Activated T-helper 17 cell treated with anti-CD3 and anti-CD28 coated beads, Interleukin-2, amount 50 U/mL, for 72 hours (primary cell): ENCODE measurements at regions not wholly inside any gene's neighbourhood (a gene's known extent, or its start where the extent isn't known, plus 50 kb on each side); places are given as distances from the start of the nearest gene placed in this dataset.
A peak's percentile ranks its signal among the peaks of the same experiment; 100 is the strongest.

ENCODE experiments used
- ATAC-seq: fragments of 150-1000 bp; cut with Tn5 transposase; replicated peaks from 2 replicates; pipeline ENCODE4 v1.10.0; 2021; ENCODE audit warnings: mild to moderate bottlenecking, moderate library complexity
- H3K27ac Mint-ChIP-seq: one replicate; pipeline ENCODE4 v1.8.0; 2022; ENCODE audit warnings: mixed read lengths
- H3K27me3 Mint-ChIP-seq: one replicate; pipeline ENCODE4 v1.8.0; 2022; ENCODE audit warnings: mixed read lengths
- H3K36me3 Mint-ChIP-seq: one replicate; pipeline ENCODE4 v1.8.0; 2022; ENCODE audit warnings: low read depth, mild to moderate bottlenecking, mixed read lengths
- H3K4me1 Mint-ChIP-seq: one replicate; pipeline ENCODE4 v1.8.0; 2022; ENCODE audit warnings: mixed read lengths
- H3K4me3 Mint-ChIP-seq: one replicate; pipeline ENCODE4 v1.8.0; 2022; ENCODE audit warnings: mild to moderate bottlenecking, mixed read lengths
- H3K9me3 Mint-ChIP-seq: one replicate; pipeline ENCODE4 v1.8.0; 2022; ENCODE audit warnings: mixed read lengths

GRCh38 chrX:57848857-57849256 is 61.4 kb downstream of the ZXDA start:
- no peaks in the 10 kb centered on the region for H3K4me1 Mint-ChIP-seq
- no peak for ATAC-seq
- no peaks in the 10 kb centered on the region for H3K27me3 Mint-ChIP-seq
- H3K36me3 Mint-ChIP-seq, result no peaks in the 10 kb centered on the region
- peaks cover 14% of the 10 kb centered on the region for H3K9me3 Mint-ChIP-seq
- H3K4me3 Mint-ChIP-seq, result no peak overlapping the region
- no peak overlapping the region for H3K27ac Mint-ChIP-seq

DNA sequence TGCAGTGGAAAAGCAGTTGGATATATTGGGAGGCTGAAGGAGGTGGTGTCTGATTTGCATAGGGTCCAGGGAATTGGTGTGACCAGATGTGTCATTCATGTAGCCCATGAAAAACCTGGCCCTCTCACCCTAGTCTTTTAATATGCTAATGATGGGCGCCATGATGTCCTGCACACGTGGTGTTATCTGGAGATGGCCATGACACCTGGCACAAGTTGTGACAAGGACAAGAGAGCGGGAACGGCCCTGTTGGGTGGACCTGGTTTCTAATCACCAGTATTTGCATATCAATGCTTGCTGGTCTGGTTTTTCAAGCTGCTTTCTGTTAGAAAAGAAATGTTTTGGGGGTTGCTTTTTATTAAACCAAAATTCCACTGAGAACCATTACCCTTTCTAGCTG is 87.4 kb downstream of the ZXDA start:
- Mint-ChIP-seq H3K36me3 (no peaks in the 10 kb centered on the region), H3K27ac (no peak overlapping the region), H3K9me3 (no peaks in the 10 kb centered on the region), H3K4me3 (no peak overlapping the region), H3K4me1 (peaks cover 5% of the 10 kb centered on the region), H3K27me3 (peaks cover 3% of the 10 kb centered on the region)
- ATAC-seq, result no peak

DNA sequence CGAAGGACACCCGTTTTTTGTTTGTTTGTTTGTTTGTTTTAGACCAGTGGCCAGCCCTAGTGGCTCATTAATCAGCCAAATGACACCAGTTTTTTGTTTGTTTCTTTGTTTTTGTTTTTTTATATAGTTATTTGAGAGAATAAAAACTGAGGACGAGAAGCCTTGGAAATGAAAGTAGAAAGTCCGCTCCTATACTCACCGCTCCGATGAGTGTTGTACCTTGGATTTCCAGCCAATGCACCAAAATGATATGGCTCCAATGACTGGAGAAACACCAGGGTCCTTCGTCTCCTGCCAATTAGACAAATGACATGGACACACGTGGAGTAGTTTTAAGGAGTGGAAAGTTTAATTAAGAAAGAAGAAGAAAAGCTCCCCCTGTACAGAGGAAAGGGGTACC is 87.9 kb downstream of the ZXDA start:
- Mint-ChIP-seq H3K27me3 (peaks cover 3% of the 10 kb centered on the region), H3K4me3 (no peak overlapping the region), H3K9me3 (no peaks in the 10 kb centered on the region), H3K4me1 (peaks cover 5% of the 10 kb centered on the region), H3K27ac (no peak overlapping the region), H3K36me3 (no peaks in the 10 kb centered on the region)
- ATAC-seq, result no peak

DNA sequence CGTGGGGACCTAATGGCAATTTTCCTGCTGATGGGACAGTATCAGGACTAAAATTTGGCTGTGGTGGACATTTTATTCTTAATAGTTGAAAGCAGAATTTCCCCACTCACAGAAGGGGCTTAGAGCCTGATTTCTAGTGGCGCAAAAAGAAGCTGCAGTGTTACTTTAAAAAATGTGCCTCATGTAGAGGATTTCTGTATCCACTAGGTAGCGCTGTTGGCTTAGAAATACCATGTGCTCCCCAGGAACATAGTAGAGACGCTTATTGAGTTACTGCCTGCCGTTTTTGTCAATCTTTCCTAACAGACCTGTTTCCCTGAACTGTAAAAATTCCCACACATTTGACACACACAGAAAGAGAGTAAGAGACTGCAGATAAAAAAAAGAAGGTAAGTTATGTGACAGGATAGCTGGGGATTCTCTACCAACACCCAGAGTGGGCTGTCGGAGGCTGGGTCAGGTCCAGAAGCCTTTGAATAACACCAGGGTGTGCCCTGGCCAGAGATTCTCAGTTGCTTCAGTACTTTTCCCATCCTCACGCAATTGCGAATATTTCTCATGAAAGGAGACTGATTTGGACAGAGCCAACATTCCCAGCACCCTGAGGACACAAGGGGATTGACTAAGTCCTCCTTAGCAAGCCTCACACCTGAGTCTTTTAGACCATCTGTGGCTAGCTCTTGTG is 88.4 kb downstream of the ZXDA start:
- H3K27ac Mint-ChIP-seq, result no peak overlapping the region
- peak; percentile 45 for ATAC-seq
- H3K9me3 Mint-ChIP-seq, result no peaks in the 10 kb centered on the region
- H3K36me3 Mint-ChIP-seq, result no peaks in the 10 kb centered on the region
- H3K27me3 Mint-ChIP-seq, result peaks cover 3% of the 10 kb centered on the region
- peaks cover 5% of the 10 kb centered on the region for H3K4me1 Mint-ChIP-seq
- H3K4me3 Mint-ChIP-seq, result peak overlapping the region; percentile 21

DNA sequence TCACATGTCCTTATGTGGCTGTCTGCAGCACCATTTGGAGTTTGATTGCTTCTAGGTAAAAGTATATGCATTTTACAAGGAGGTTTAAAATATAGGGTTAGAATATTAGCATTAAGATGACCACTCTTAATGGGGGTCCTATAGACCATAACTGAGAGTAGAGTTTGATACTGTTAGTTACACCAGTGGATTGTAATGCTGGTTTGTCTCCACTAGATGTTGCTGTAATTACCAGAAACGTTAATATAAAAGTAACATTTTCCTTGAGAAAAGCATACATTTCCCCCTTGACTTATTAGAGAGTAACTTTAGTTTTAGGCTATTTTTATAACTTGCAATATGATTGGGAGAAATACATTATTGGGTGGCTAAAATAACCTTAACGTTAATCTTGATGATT is 93.0 kb downstream of the ZXDA start:
- Mint-ChIP-seq H3K4me3 (no peak overlapping the region), H3K9me3 (no peaks in the 10 kb centered on the region), H3K4me1 (peaks cover 5% of the 10 kb centered on the region), H3K27ac (no peak overlapping the region), H3K27me3 (peaks cover 3% of the 10 kb centered on the region), H3K36me3 (no peaks in the 10 kb centered on the region)
- no peak for ATAC-seq

- Mint-ChIP-seq H3K27ac (no peak overlapping the region), H3K36me3 (no peaks in the 10 kb centered on the region), H3K9me3 (no peaks in the 10 kb centered on the region), H3K4me1 (no peaks in the 10 kb centered on the region), H3K27me3 (no peaks in the 10 kb centered on the region), H3K4me3 (no peak overlapping the region)
- no peak for ATAC-seq
These were observed 92.6 kb upstream of the NLRP2B start for GRCh38 chrX:57772637-57773036.

DNA sequence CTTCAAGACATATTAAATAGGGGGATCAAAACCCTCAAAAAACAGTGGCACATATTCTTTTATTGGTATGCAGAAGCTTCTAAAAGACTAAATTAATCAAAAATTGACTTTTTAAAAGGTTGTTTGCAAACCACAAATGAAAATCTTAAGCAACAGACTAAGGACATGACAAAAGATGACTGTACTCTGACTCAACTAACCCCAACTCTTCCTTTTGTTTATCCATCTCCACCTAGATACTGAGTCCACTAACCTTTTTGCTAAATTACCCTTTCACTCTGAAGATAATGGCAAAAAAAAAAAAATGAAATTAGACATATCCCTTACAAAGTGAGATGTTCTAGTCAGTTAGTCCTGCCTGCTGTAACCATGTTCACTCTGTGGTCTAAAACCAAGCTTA is 91.6 kb upstream of the NLRP2B start:
- no peaks in the 10 kb centered on the region for H3K27me3 Mint-ChIP-seq
- ATAC-seq, result no peak
- H3K9me3 Mint-ChIP-seq, result no peaks in the 10 kb centered on the region
- no peaks in the 10 kb centered on the region for H3K4me1 Mint-ChIP-seq
- no peak overlapping the region for H3K4me3 Mint-ChIP-seq
- no peak overlapping the region for H3K27ac Mint-ChIP-seq
- H3K36me3 Mint-ChIP-seq, result no peaks in the 10 kb centered on the region

DNA sequence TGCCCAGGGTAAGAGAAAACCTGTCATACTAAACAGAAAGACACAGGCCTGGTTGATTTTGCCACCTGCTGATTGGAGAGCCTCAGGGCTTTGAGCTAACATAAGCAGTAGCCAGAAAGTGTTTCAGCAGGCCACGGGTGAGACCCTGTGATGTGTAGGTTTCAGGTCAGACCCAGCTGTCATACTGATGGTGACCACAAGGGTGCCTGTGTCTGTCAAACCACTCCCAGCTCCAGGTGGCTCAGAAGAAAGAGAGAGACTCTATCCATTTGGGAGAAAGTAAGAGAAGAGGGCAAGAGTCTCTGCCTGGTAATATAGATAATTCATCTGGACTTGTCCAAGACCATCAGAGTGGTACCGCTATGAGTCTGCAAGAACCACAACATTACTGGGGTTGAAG is 72.8 kb upstream of the NLRP2B start:
- Mint-ChIP-seq H3K36me3 (no peaks in the 10 kb centered on the region), H3K4me1 (no peaks in the 10 kb centered on the region), H3K27ac (no peak overlapping the region), H3K27me3 (no peaks in the 10 kb centered on the region), H3K9me3 (no peaks in the 10 kb centered on the region), H3K4me3 (no peak overlapping the region)
- no peak for ATAC-seq

DNA sequence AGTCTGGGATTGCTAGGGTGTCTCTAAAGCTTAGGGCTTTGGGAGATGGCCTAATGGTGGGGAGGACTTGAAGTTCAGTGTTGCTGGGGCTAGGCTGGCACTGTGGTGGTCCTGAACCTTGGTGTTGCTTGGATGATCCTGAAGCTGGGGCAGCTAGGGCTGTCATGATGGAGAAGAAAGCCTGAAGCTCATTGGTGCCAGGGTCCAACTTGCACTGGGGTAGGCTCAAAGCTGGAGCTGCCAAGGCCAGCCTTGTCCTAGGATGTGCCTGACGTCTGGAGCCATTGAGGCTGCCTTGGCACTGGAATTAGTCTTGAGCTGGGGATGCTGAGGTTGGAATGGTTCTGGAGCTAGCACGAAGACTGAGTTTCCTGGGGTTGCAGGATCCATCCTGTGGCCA is 61.0 kb upstream of the NLRP2B start:
- Mint-ChIP-seq H3K9me3 (no peaks in the 10 kb centered on the region), H3K27me3 (peaks cover 4% of the 10 kb centered on the region), H3K27ac (no peak overlapping the region), H3K4me3 (no peak overlapping the region), H3K36me3 (no peaks in the 10 kb centered on the region), H3K4me1 (no peaks in the 10 kb centered on the region)
- no peak for ATAC-seq

DNA sequence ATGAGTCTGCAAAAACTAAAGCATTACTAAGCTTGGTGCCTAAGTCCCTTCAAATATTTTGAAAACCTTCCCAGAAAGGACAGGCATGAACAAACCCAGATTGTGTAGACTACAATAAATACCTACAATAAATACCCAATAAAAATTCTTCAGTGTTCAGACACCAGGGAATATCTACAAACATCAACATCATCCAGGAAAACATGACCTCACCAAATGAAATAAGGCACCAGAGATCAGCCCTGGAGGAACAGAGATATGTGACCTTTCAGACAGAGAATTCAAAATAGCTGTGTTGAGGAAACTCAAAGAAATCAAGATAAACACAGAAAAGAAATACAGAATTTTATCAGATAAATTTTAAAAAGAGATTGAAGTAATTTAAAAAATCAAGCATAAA is 57.8 kb upstream of the NLRP2B start:
- H3K36me3 Mint-ChIP-seq, result no peaks in the 10 kb centered on the region
- ATAC-seq, result no peak
- no peaks in the 10 kb centered on the region for H3K9me3 Mint-ChIP-seq

More for the DNA sequence above, 57.8 kb upstream of the NLRP2B start:
- Mint-ChIP-seq H3K4me3 (no peak overlapping the region), H3K27ac (no peak overlapping the region), H3K4me1 (no peaks in the 10 kb centered on the region), H3K27me3 (no peaks in the 10 kb centered on the region)
